ENCODE measurements at regions not wholly inside any gene's neighbourhood (a gene's known extent, or its start where the extent isn't known, plus 50 kb on each side); places are given as distances from the start of the nearest gene placed in this dataset.
A peak's percentile ranks its signal among the peaks of the same experiment; 100 is the strongest.

GRCh38 chr6:143621876-143622605 lies 55.7 kb upstream of the PHACTR2 start:
- no peak for DNase-seq
- no peak overlapping the region for H3K4me3 Mint-ChIP-seq
- H3K9me3 Mint-ChIP-seq = no peaks in the 10 kb centered on the region
- no peaks in the 10 kb centered on the region for H3K36me3 Mint-ChIP-seq
- peaks cover 7 to 49% of the 10 kb centered on the region in 2 donors for H3K4me1 Mint-ChIP-seq
- peaks cover 0 to 3% (median 2%) of the 10 kb centered on the region in 3 donors for H3K27me3 Mint-ChIP-seq (ENCODE audit: low read depth in 3 of 3)
- H3K27ac Mint-ChIP-seq = no peak overlapping the region

- no peak for DNase-seq
- no peak overlapping the region for H3K27ac Mint-ChIP-seq
- H3K4me3 Mint-ChIP-seq = no peak overlapping the region
- peaks cover 10 to 53% of the 10 kb centered on the region in 2 donors for H3K4me1 Mint-ChIP-seq
- H3K36me3 Mint-ChIP-seq = peaks cover 0 to 3% (median 0%) of the 10 kb centered on the region in 3 donors
- no peaks in the 10 kb centered on the region for H3K9me3 Mint-ChIP-seq
- peaks cover 0 to 3% (median 2%) of the 10 kb centered on the region in 3 donors for H3K27me3 Mint-ChIP-seq (ENCODE audit: low read depth in 3 of 3)
These were observed 56.4 kb upstream of the PHACTR2 start for GRCh38 chr6:143621159-143621873.

- H3K4me1 Mint-ChIP-seq = peaks cover 6 to 50% of the 10 kb centered on the region in 2 donors
- H3K27me3 Mint-ChIP-seq (ENCODE audit: low read depth in 3 of 3) = peaks cover 0 to 2% (median 1%) of the 10 kb centered on the region in 3 donors
- no peaks in the 10 kb centered on the region for H3K9me3 Mint-ChIP-seq
- peaks cover 0 to 3% (median 0%) of the 10 kb centered on the region in 3 donors for H3K36me3 Mint-ChIP-seq
- H3K27ac Mint-ChIP-seq = no peak overlapping the region
- no peak for DNase-seq
- H3K4me3 Mint-ChIP-seq = no peak overlapping the region
These were observed 57.3 kb upstream of the PHACTR2 start for GRCh38 chr6:143620447-143620846.

GRCh38 chr6:143619824-143620401 lies 57.9 kb upstream of the PHACTR2 start:
- peaks cover 0 to 3% (median 0%) of the 10 kb centered on the region in 3 donors for H3K36me3 Mint-ChIP-seq
- no peaks in the 10 kb centered on the region for H3K9me3 Mint-ChIP-seq
- no peak overlapping the region for H3K27ac Mint-ChIP-seq
- no peak overlapping the region for H3K4me3 Mint-ChIP-seq
- H3K27me3 Mint-ChIP-seq (ENCODE audit: low read depth in 3 of 3) = peaks cover 0 to 2% (median 1%) of the 10 kb centered on the region in 3 donors
- peaks cover 6 to 51% of the 10 kb centered on the region in 2 donors for H3K4me1 Mint-ChIP-seq
- DNase-seq = no peak

- H3K27ac Mint-ChIP-seq = peak overlapping the region in 1 of 6 donors; percentile 16
These were observed 61.0 kb upstream of the PHACTR2 start for GRCh38 chr6:143616741-143617140.

GRCh38 chr6:143615785-143616184 lies 62.0 kb upstream of the PHACTR2 start:
- Mint-ChIP-seq H3K9me3 (no peaks in the 10 kb centered on the region), H3K36me3 (peaks cover 0 to 3% (median 0%) of the 10 kb centered on the region in 3 donors), H3K27me3 (ENCODE audit: low read depth in 3 of 3) (peaks cover 0 to 2% (median 0%) of the 10 kb centered on the region in 3 donors), H3K4me3 (no peak overlapping the region), H3K4me1 (peaks cover 13 to 57% of the 10 kb centered on the region in 2 donors), H3K27ac (no peak overlapping the region)
- no peak for DNase-seq

More at GRCh38 chr6:143616741-143617140, 61.0 kb upstream of the PHACTR2 start:
- H3K27me3 Mint-ChIP-seq (ENCODE audit: low read depth in 3 of 3) = peaks cover 0 to 2% (median under 1%) of the 10 kb centered on the region in 3 donors
- H3K4me1 Mint-ChIP-seq = peaks cover 13 to 55% of the 10 kb centered on the region in 2 donors
- peaks cover 0 to 3% (median 0%) of the 10 kb centered on the region in 3 donors for H3K36me3 Mint-ChIP-seq
- no peaks in the 10 kb centered on the region for H3K9me3 Mint-ChIP-seq
- DNase-seq = no peak
- no peak overlapping the region for H3K4me3 Mint-ChIP-seq

- peak overlapping the region in 1 of 5 donors; percentile 69 for H3K4me3 Mint-ChIP-seq
- H3K9me3 Mint-ChIP-seq = no peaks in the 10 kb centered on the region
- peaks cover 13 to 46% of the 10 kb centered on the region in 2 donors for H3K4me1 Mint-ChIP-seq
- H3K27ac Mint-ChIP-seq = no peak overlapping the region
- DNase-seq = no peak
- H3K36me3 Mint-ChIP-seq = peaks cover 0 to 3% (median 0%) of the 10 kb centered on the region in 3 donors
- H3K27me3 Mint-ChIP-seq (ENCODE audit: low read depth in 3 of 3) = peaks cover 0 to 2% (median 0%) of the 10 kb centered on the region in 3 donors
These were observed 63.5 kb upstream of the PHACTR2 start for GRCh38 chr6:143614235-143614634.

- Mint-ChIP-seq H3K27me3 (ENCODE audit: low read depth in 3 of 3) (peaks cover 0 to 2% (median 0%) of the 10 kb centered on the region in 3 donors), H3K4me3 (peak overlapping the region in 1 of 5 donors; percentile 69), H3K4me1 (peaks cover 13 to 41% of the 10 kb centered on the region in 2 donors), H3K27ac (no peak overlapping the region), H3K9me3 (no peaks in the 10 kb centered on the region), H3K36me3 (peaks cover 0 to 3% (median 0%) of the 10 kb centered on the region in 3 donors)
- no peak for DNase-seq
These were observed 64.0 kb upstream of the PHACTR2 start for GRCh38 chr6:143613749-143614148.

- Mint-ChIP-seq H3K36me3 (peaks cover 0 to 3% (median 0%) of the 10 kb centered on the region in 3 donors), H3K9me3 (no peaks in the 10 kb centered on the region), H3K27me3 (ENCODE audit: low read depth in 3 of 3) (no peaks in the 10 kb centered on the region), H3K4me3 (no peak overlapping the region), H3K4me1 (peaks cover 13 to 46% of the 10 kb centered on the region in 2 donors), H3K27ac (no peak overlapping the region)
- DNase-seq = no peak
These were observed 65.6 kb upstream of the PHACTR2 start for GRCh38 chr6:143612186-143612585.

GRCh38 chr6:143611580-143611979 lies 66.2 kb upstream of the PHACTR2 start:
- Mint-ChIP-seq H3K4me1 (peaks cover 12 to 47% of the 10 kb centered on the region in 2 donors), H3K4me3 (no peak overlapping the region), H3K27me3 (ENCODE audit: low read depth in 3 of 3) (no peaks in the 10 kb centered on the region), H3K36me3 (peaks cover 0 to 3% (median 0%) of the 10 kb centered on the region in 3 donors), H3K27ac (no peak overlapping the region), H3K9me3 (no peaks in the 10 kb centered on the region)
- DNase-seq = no peak

- H3K36me3 Mint-ChIP-seq = no peaks in the 10 kb centered on the region
- DNase-seq = no peak
- H3K4me1 Mint-ChIP-seq = peaks cover 9 to 38% of the 10 kb centered on the region in 2 donors
- H3K9me3 Mint-ChIP-seq = no peaks in the 10 kb centered on the region
- H3K27me3 Mint-ChIP-seq (ENCODE audit: low read depth in 3 of 3) = no peaks in the 10 kb centered on the region
- H3K4me3 Mint-ChIP-seq = no peak overlapping the region
- no peak overlapping the region for H3K27ac Mint-ChIP-seq
These were observed 67.8 kb upstream of the PHACTR2 start for GRCh38 chr6:143609972-143610371.

GRCh38 chr6:143609501-143609900 lies 68.3 kb upstream of the PHACTR2 start:
- H3K4me1 Mint-ChIP-seq = peaks cover 6 to 33% of the 10 kb centered on the region in 2 donors
- no peak overlapping the region for H3K27ac Mint-ChIP-seq

GRCh38 chr6:143608906-143609305 lies 68.9 kb upstream of the PHACTR2 start:
- peaks cover 1 to 27% of the 10 kb centered on the region in 2 donors for H3K4me1 Mint-ChIP-seq
- H3K4me3 Mint-ChIP-seq = no peak overlapping the region
- no peaks in the 10 kb centered on the region for H3K9me3 Mint-ChIP-seq

More at GRCh38 chr6:143609501-143609900, 68.3 kb upstream of the PHACTR2 start:
- peaks cover 0 to 2% (median 0%) of the 10 kb centered on the region in 3 donors for H3K27me3 Mint-ChIP-seq (ENCODE audit: low read depth in 3 of 3)
- no peak overlapping the region for H3K4me3 Mint-ChIP-seq
- no peaks in the 10 kb centered on the region for H3K36me3 Mint-ChIP-seq
- no peak for DNase-seq
- no peaks in the 10 kb centered on the region for H3K9me3 Mint-ChIP-seq

GRCh38 chr6:143607974-143608373 lies 69.8 kb upstream of the PHACTR2 start:
- peaks cover 0 to 2% (median 0%) of the 10 kb centered on the region in 3 donors for H3K27me3 Mint-ChIP-seq (ENCODE audit: low read depth in 3 of 3)
- no peak overlapping the region for H3K4me3 Mint-ChIP-seq
- no peaks in the 10 kb centered on the region for H3K36me3 Mint-ChIP-seq
- H3K27ac Mint-ChIP-seq = no peak overlapping the region
- peaks cover 0 to 20% of the 10 kb centered on the region in 2 donors for H3K4me1 Mint-ChIP-seq
- H3K9me3 Mint-ChIP-seq = no peaks in the 10 kb centered on the region
- no peak for DNase-seq

More at GRCh38 chr6:143608906-143609305, 68.9 kb upstream of the PHACTR2 start:
- Mint-ChIP-seq H3K36me3 (no peaks in the 10 kb centered on the region), H3K27me3 (ENCODE audit: low read depth in 3 of 3) (peaks cover 0 to 2% (median 0%) of the 10 kb centered on the region in 3 donors), H3K27ac (no peak overlapping the region)
- DNase-seq = no peak

All from immature natural killer cell (primary cell).